ENCODE measurements at regions not wholly inside any gene's neighbourhood (a gene's known extent, or its start where the extent isn't known, plus 50 kb on each side); places are given as distances from the start of the nearest gene placed in this dataset.

- Histone ChIP-seq H3K4me1 (ENCODE audit: insufficient read depth, low read length, poor library complexity, severe bottlenecking) (no peaks in the 10 kb centered on the region), H3K27me3 (ENCODE audit: insufficient read depth, low read length, poor library complexity, severe bottlenecking) (no peaks in the 10 kb centered on the region), H2AFZ (ENCODE audit: low read length) (no peak overlapping the region), H4K20me1 (ENCODE audit: insufficient read depth, low read length, poor library complexity, severe bottlenecking) (no peaks in the 10 kb centered on the region), H3K4me2 (ENCODE audit: low read depth, low read length, poor library complexity, severe bottlenecking) (no peak overlapping the region), H3F3A (ENCODE audit: low read depth) (no peaks in the 10 kb centered on the region), H3K36me3 (ENCODE audit: insufficient read depth, low read length) (no peaks in the 10 kb centered on the region), H3K4me3 (ENCODE audit: low read length, poor library complexity, severe bottlenecking) (no peak overlapping the region), H3K9me2 (replicated peaks; ENCODE audit: low read depth, low read length) (no peaks in the 10 kb centered on the region), H3K9me3 (ENCODE audit: insufficient read depth, low read depth, low read length) (no peaks in the 10 kb centered on the region; the same call in 1 of the 2 replicates), H3K79me2 (ENCODE audit: insufficient read depth, low read length) (no peaks in the 10 kb centered on the region), H3K9ac (ENCODE audit: low read depth, low read length, poor library complexity, severe bottlenecking) (no peak overlapping the region)
- no peak for TF ChIP-seq EZH2phosphoT487 (IDR thresholded peaks at IDR 0.05; ENCODE audit: borderline replicate concordance)
- no peak for TF ChIP-seq CTCF (conservative IDR thresholded peaks at IDR 0.05; ENCODE audit: low read length)
Observed at GRCh38 chr9:81369121-81369520, 320.2 kb downstream of the TLE1 start.

- Histone ChIP-seq H4K20me1 (ENCODE audit: insufficient read depth, low read length, poor library complexity, severe bottlenecking) (no peaks in the 10 kb centered on the region), H3F3A (ENCODE audit: low read depth) (no peaks in the 10 kb centered on the region), H3K4me3 (ENCODE audit: low read length, poor library complexity, severe bottlenecking) (no peak overlapping the region), H3K4me2 (ENCODE audit: low read depth, low read length, poor library complexity, severe bottlenecking) (no peak overlapping the region), H3K79me2 (ENCODE audit: insufficient read depth, low read length) (no peaks in the 10 kb centered on the region), H3K36me3 (ENCODE audit: insufficient read depth, low read length) (no peaks in the 10 kb centered on the region), H3K9me3 (ENCODE audit: insufficient read depth, low read depth, low read length) (no peaks in the 10 kb centered on the region; the same call in 1 of the 2 replicates), H3K9me2 (replicated peaks; ENCODE audit: low read depth, low read length) (no peaks in the 10 kb centered on the region), H3K27me3 (ENCODE audit: insufficient read depth, low read length, poor library complexity, severe bottlenecking) (no peaks in the 10 kb centered on the region), H2AFZ (ENCODE audit: low read length) (no peak overlapping the region), H3K4me1 (ENCODE audit: insufficient read depth, low read length, poor library complexity, severe bottlenecking) (no peaks in the 10 kb centered on the region), H3K9ac (ENCODE audit: low read depth, low read length, poor library complexity, severe bottlenecking) (no peak overlapping the region)
- TF ChIP-seq EZH2phosphoT487 (IDR thresholded peaks at IDR 0.05; ENCODE audit: borderline replicate concordance) = no peak
- no peak for TF ChIP-seq CTCF (conservative IDR thresholded peaks at IDR 0.05; ENCODE audit: low read length)
Observed at GRCh38 chr9:81363916-81364480, 325.3 kb downstream of the TLE1 start.

- Histone ChIP-seq H3F3A (ENCODE audit: low read depth) (no peaks in the 10 kb centered on the region), H3K4me1 (ENCODE audit: insufficient read depth, low read length, poor library complexity, severe bottlenecking) (no peaks in the 10 kb centered on the region), H4K20me1 (ENCODE audit: insufficient read depth, low read length, poor library complexity, severe bottlenecking) (no peaks in the 10 kb centered on the region), H3K4me3 (ENCODE audit: low read length, poor library complexity, severe bottlenecking) (no peak overlapping the region), H3K4me2 (ENCODE audit: low read depth, low read length, poor library complexity, severe bottlenecking) (no peak overlapping the region), H3K36me3 (ENCODE audit: insufficient read depth, low read length) (no peaks in the 10 kb centered on the region), H3K79me2 (ENCODE audit: insufficient read depth, low read length) (no peaks in the 10 kb centered on the region), H3K27me3 (ENCODE audit: insufficient read depth, low read length, poor library complexity, severe bottlenecking) (no peaks in the 10 kb centered on the region), H2AFZ (ENCODE audit: low read length) (no peak overlapping the region), H3K9me3 (ENCODE audit: insufficient read depth, low read depth, low read length) (no peaks in the 10 kb centered on the region; the same call in 1 of the 2 replicates), H3K9me2 (replicated peaks; ENCODE audit: low read depth, low read length) (no peaks in the 10 kb centered on the region), H3K9ac (ENCODE audit: low read depth, low read length, poor library complexity, severe bottlenecking) (no peak overlapping the region)
- TF ChIP-seq CTCF (conservative IDR thresholded peaks at IDR 0.05; ENCODE audit: low read length) (no peak), EZH2phosphoT487 (IDR thresholded peaks at IDR 0.05; ENCODE audit: borderline replicate concordance) (no peak)
Observed at GRCh38 chr9:81361296-81361695, 328.1 kb downstream of the TLE1 start.

Data from Loucy (cell line).